DMS153 treated with DMSO at 0.1 percent for 48 hours (cell line): ENCODE measurements at regions not wholly inside any gene's neighbourhood (a gene's known extent, or its start where the extent isn't known, plus 50 kb on each side); places are given as distances from the start of the nearest gene placed in this dataset.
"Not testable (repeated sequence)": the region's sequence is repeated elsewhere in the genome, so short reads cannot be mapped to it uniquely, and the experiment has no call there.

Experiments used
- DNase-seq: peaks from one replicate; lab custom pipeline; 2025; ENCODE audit not compliant: unreplicated experiment; lab: John Stamatoyannopoulos, UW

- DNase-seq = peak; percentile 72
These were observed 97.7 kb upstream of the IPO5 start for GRCh38 chr13:97855570-97856303.

- no peak for DNase-seq
These were observed 97.2 kb upstream of the IPO5 start for GRCh38 chr13:97856304-97856675.

- no peak for DNase-seq
These were observed 95.3 kb upstream of the IPO5 start for GRCh38 chr13:97858161-97858560.

- no peak for DNase-seq
These were observed 87.1 kb upstream of the IPO5 start for GRCh38 chr13:97866346-97866745.

- DNase-seq = no peak
These were observed 86.7 kb upstream of the IPO5 start for GRCh38 chr13:97866751-97867150.

- DNase-seq = no peak
These were observed 80.1 kb upstream of the IPO5 start for GRCh38 chr13:97873398-97873797.

GRCh38 chr13:97875218-97875617 lies 78.3 kb upstream of the IPO5 start:
- DNase-seq = peak; percentile 32

GRCh38 chr13:97875911-97876310 lies 77.6 kb upstream of the IPO5 start:
- peak; percentile 49 for DNase-seq

- DNase-seq = no peak
These were observed 74.8 kb upstream of the IPO5 start for GRCh38 chr13:97878431-97879375.

- no peak for DNase-seq
These were observed 73.7 kb upstream of the IPO5 start for GRCh38 chr13:97879646-97880310.

GRCh38 chr13:97880311-97880675 lies 73.2 kb upstream of the IPO5 start:
- no peak for DNase-seq

- DNase-seq = no peak
These were observed 71.9 kb upstream of the IPO5 start for GRCh38 chr13:97881556-97881955.

GRCh38 chr13:97883396-97883795 lies 70.1 kb upstream of the IPO5 start:
- no peak for DNase-seq

- no peak for DNase-seq
These were observed 68.6 kb upstream of the IPO5 start for GRCh38 chr13:97884707-97885468.

- no peak for DNase-seq
These were observed 67.8 kb upstream of the IPO5 start for GRCh38 chr13:97885641-97886040.

GRCh38 chr13:97889803-97890202 lies 63.7 kb upstream of the IPO5 start:
- DNase-seq = no peak

- no peak for DNase-seq
These were observed 62.9 kb upstream of the IPO5 start for GRCh38 chr13:97890573-97890972.

- DNase-seq = not testable (repeated sequence)
These were observed 61.5 kb upstream of the IPO5 start for GRCh38 chr13:97891964-97892363.

- DNase-seq = no peak
These were observed 60.8 kb upstream of the IPO5 start for GRCh38 chr13:97892717-97893116.

GRCh38 chr13:97895383-97895782 lies 58.1 kb upstream of the IPO5 start:
- DNase-seq = no peak

- DNase-seq = no peak
These were observed 57.0 kb upstream of the IPO5 start for GRCh38 chr13:97896446-97896845.
